Mesendoderm (in vitro differentiated cells): ENCODE measurements at regions not wholly inside any gene's neighbourhood (a gene's known extent, or its start where the extent isn't known, plus 50 kb on each side); places are given as distances from the start of the nearest gene placed in this dataset.

Experiments used
- DNase-seq: peaks from one replicate; pipeline ENCODE4 v3.0.0; 2013
- H2AK5ac ChIP-seq: 2 replicates; pipeline ENCODE4 v1.6.1; 2013; ENCODE audit warnings: low read length, inconsistent platforms
- H2BK120ac ChIP-seq: 2 replicates; pipeline ENCODE4 v1.6.1; 2013; ENCODE audit warnings: low read depth, mild to moderate bottlenecking, low read length, moderate library complexity, mixed read lengths
- H2BK15ac ChIP-seq: replicated peaks from 2 replicates; pipeline ENCODE4 v1.6.1; 2013; ENCODE audit warnings: low read depth, mild to moderate bottlenecking, moderate library complexity
- H2BK5ac ChIP-seq: 2 replicates; pipeline ENCODE4 v1.6.1; 2013; ENCODE audit warnings: low read length, inconsistent platforms
- H3K18ac ChIP-seq: 2 replicates; pipeline ENCODE4 v1.6.1; 2013; ENCODE audit warnings: mild to moderate bottlenecking, low read length, mixed read lengths
- H3K23ac ChIP-seq: one replicate; pipeline ENCODE4 v1.6.1; 2013; ENCODE audit warnings: low read length
- H3K27ac ChIP-seq: 2 replicates; pipeline ENCODE4 v1.5.1; 2013; ENCODE audit warnings: low read depth, mild to moderate bottlenecking, inconsistent platforms, low read length, moderate library complexity
- H3K27me3 ChIP-seq: 2 replicates; pipeline ENCODE4 v1.6.1; 2013; ENCODE audit warnings: low read length, control low read depth, mild to moderate bottlenecking, inconsistent platforms; ENCODE audit not compliant: insufficient read depth, poor library complexity
- H3K36me3 ChIP-seq: 2 replicates; pipeline ENCODE4 v1.6.1; 2013; ENCODE audit warnings: low read length, inconsistent platforms; ENCODE audit not compliant: control insufficient read depth, insufficient read depth
- H3K4ac ChIP-seq: one replicate; pipeline ENCODE4 v1.6.1; 2013; ENCODE audit warnings: low read depth, mild to moderate bottlenecking, low read length, moderate library complexity
- H3K4me1 ChIP-seq: 2 replicates; pipeline ENCODE4 v1.6.1; 2013; ENCODE audit warnings: low read depth, low read length, inconsistent platforms; ENCODE audit not compliant: control insufficient read depth
- H3K4me2 ChIP-seq: 2 replicates; pipeline ENCODE4 v1.6.1; 2013; ENCODE audit warnings: low read length
- H3K4me3 ChIP-seq: 2 replicates; pipeline ENCODE4 v1.5.1; 2013; ENCODE audit warnings: mild to moderate bottlenecking, low read length
- H3K56ac ChIP-seq: one replicate; pipeline ENCODE4 v1.6.1; 2013; ENCODE audit warnings: low read length
- H3K79me1 ChIP-seq: 2 replicates; pipeline ENCODE4 v1.6.1; 2013; ENCODE audit warnings: low read length, inconsistent platforms
- H3K79me2 ChIP-seq: 2 replicates; pipeline ENCODE4 v1.6.1; 2013; ENCODE audit warnings: mild to moderate bottlenecking, low read length; ENCODE audit not compliant: control insufficient read depth, insufficient read depth
- H3K9ac ChIP-seq: 2 replicates; pipeline ENCODE4 v1.6.1; 2013; ENCODE audit warnings: low read length, inconsistent platforms
- H4K5ac ChIP-seq: one replicate; pipeline ENCODE4 v1.6.1; 2013; ENCODE audit warnings: low read length
- H4K8ac ChIP-seq: one replicate; pipeline ENCODE4 v1.6.1; 2013; ENCODE audit warnings: low read depth, mild to moderate bottlenecking, control low read depth, low read length, moderate library complexity
- WGBS: extraction: QIAGEN DNeasy Blood & Tissue Kit; methylation state at CpG from one replicate; pipeline ENCODE4 v1.1.7; 2013; ENCODE audit warnings: low lambda C conversion rate, missing lambda C conversion rate; ENCODE audit not compliant: insufficient coverage; ENCODE audit errors: extremely low coverage; 5-methylcytosine and 5-hydroxymethylcytosine counted together

DNA sequence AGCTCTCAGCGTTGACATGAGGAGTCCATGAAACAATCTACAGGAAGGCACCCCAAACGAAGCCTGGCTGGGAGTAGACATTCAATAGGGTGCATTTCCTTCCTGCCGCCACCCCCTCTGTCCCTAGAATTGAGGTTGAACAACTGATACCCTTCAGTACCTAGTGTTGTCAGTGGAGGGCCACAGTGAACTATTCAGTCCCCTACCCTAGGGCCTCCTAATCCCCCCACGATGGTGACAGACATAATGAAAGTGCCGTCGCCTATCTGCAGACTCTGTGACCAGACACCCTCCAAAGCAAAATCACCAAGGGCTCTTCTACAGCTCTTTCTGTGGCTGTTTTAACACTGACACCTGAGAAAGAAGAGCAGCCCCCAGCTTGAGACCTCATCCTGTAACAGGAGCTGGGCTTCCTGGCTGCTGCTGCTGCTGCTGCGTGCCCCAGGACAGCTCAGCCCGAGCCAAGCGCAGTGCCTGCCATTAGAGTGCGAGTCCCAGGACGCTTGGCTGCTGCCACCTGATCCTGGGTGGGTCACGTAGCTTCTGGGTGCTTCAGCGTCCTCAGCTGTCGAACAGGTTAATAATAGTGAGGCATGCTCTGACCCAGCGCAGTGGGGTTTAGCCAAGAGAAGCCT lies 183.0 kb downstream of the ZBTB18 start:
- no CpG with 5 or more reads among the region's 15 CpGs for WGBS
- Histone ChIP-seq H3K4ac (no peak overlapping the region), H3K4me3 (no peak overlapping the region), H4K5ac (no peak overlapping the region), H3K4me1 (peaks cover 2% of the 10 kb centered on the region), H3K56ac (no peak overlapping the region), H3K27me3 (no peaks in the 10 kb centered on the region), H3K9ac (no peak overlapping the region), H3K23ac (no peak overlapping the region), H3K79me1 (no peaks in the 10 kb centered on the region), H2BK120ac (no peak overlapping the region), H2AK5ac (no peak overlapping the region), H4K8ac (no peak overlapping the region), H2BK15ac (no peak overlapping the region), H3K4me2 (no peak overlapping the region), H3K36me3 (no peaks in the 10 kb centered on the region), H2BK5ac (no peak overlapping the region), H3K79me2 (no peaks in the 10 kb centered on the region), H3K18ac (no peak overlapping the region), H3K27ac (no peak overlapping the region)
- peak; percentile 73 for DNase-seq

GRCh38 chr1:244235157-244235556 lies 184.1 kb downstream of the ZBTB18 start:
- Histone ChIP-seq H3K23ac (no peak overlapping the region), H3K79me2 (no peaks in the 10 kb centered on the region), H3K27ac (no peak overlapping the region), H4K5ac (no peak overlapping the region), H2BK120ac (no peak overlapping the region), H4K8ac (no peak overlapping the region), H3K36me3 (no peaks in the 10 kb centered on the region), H3K18ac (no peak overlapping the region), H3K4me3 (no peak overlapping the region), H3K27me3 (no peaks in the 10 kb centered on the region), H3K9ac (no peak overlapping the region), H2AK5ac (no peak overlapping the region), H3K4me2 (no peak overlapping the region), H3K4me1 (peaks cover 2% of the 10 kb centered on the region), H3K4ac (no peak overlapping the region), H3K56ac (no peak overlapping the region), H2BK5ac (no peak overlapping the region), H3K79me1 (no peaks in the 10 kb centered on the region), H2BK15ac (no peak overlapping the region)
- no peak for DNase-seq
- no CpG with 5 or more reads among the region's 2 CpGs for WGBS

GRCh38 chr1:244236101-244236500 lies 185.0 kb downstream of the ZBTB18 start:
- no CpG with 5 or more reads among the region's 6 CpGs for WGBS
- no peak overlapping the region for H2BK120ac ChIP-seq

GRCh38 chr1:244236721-244237120 lies 185.6 kb downstream of the ZBTB18 start:
- no peak for DNase-seq
- no peak overlapping the region for H3K9ac ChIP-seq
- no peak overlapping the region for H3K4ac ChIP-seq
- H2BK15ac ChIP-seq, result no peak overlapping the region
- H3K4me2 ChIP-seq, result no peak overlapping the region
- no peak overlapping the region for H3K56ac ChIP-seq
- H2AK5ac ChIP-seq, result no peak overlapping the region
- H3K4me3 ChIP-seq, result no peak overlapping the region
- no peak overlapping the region for H4K8ac ChIP-seq
- no peak overlapping the region for H3K27ac ChIP-seq
- no peaks in the 10 kb centered on the region for H3K36me3 ChIP-seq
- no peaks in the 10 kb centered on the region for H3K27me3 ChIP-seq
- H3K79me1 ChIP-seq, result no peaks in the 10 kb centered on the region
- no peak overlapping the region for H3K18ac ChIP-seq
- H2BK120ac ChIP-seq, result no peak overlapping the region
- no CpG with 5 or more reads among the region's 7 CpGs for WGBS
- no peaks in the 10 kb centered on the region for H3K79me2 ChIP-seq
- H4K5ac ChIP-seq, result no peak overlapping the region
- H2BK5ac ChIP-seq, result no peak overlapping the region
- H3K23ac ChIP-seq, result no peak overlapping the region
- peaks cover 2% of the 10 kb centered on the region for H3K4me1 ChIP-seq

More at GRCh38 chr1:244236101-244236500, 185.0 kb downstream of the ZBTB18 start:
- H3K27me3 ChIP-seq, result no peaks in the 10 kb centered on the region
- no peak overlapping the region for H3K4me2 ChIP-seq
- no peak overlapping the region for H2AK5ac ChIP-seq
- H4K8ac ChIP-seq, result no peak overlapping the region
- H3K79me2 ChIP-seq, result no peaks in the 10 kb centered on the region
- no peaks in the 10 kb centered on the region for H3K79me1 ChIP-seq
- no peak overlapping the region for H3K23ac ChIP-seq
- H3K27ac ChIP-seq, result no peak overlapping the region
- no peak overlapping the region for H3K9ac ChIP-seq
- no peak overlapping the region for H3K4ac ChIP-seq
- no peak overlapping the region for H3K18ac ChIP-seq
- H2BK15ac ChIP-seq, result no peak overlapping the region
- DNase-seq, result no peak
- H3K56ac ChIP-seq, result no peak overlapping the region
- H3K36me3 ChIP-seq, result no peaks in the 10 kb centered on the region
- peaks cover 2% of the 10 kb centered on the region for H3K4me1 ChIP-seq
- no peak overlapping the region for H3K4me3 ChIP-seq
- H4K5ac ChIP-seq, result no peak overlapping the region
- H2BK5ac ChIP-seq, result no peak overlapping the region

DNA sequence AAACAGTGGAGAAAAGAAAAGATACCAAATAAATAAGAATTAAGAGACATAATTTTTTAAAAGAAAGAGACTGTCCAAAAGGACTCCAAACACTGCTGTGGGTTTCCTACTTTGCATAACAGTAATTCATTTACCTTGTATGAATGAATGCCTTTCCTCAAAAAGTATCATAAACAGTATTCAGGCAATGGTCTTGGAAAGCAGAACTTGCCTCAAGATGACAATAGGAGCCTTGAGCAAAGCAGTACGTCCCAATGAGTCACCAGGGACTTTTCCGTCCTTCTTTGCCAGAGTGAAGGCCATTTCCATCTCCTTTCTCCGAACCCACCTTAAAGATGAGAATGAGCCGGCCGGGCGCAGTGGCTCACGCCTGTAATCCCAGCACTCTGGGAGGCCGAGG lies 186.4 kb downstream of the ZBTB18 start:
- H3K27ac ChIP-seq, result no peak overlapping the region
- no CpG with 5 or more reads among the region's 8 CpGs for WGBS

DNA sequence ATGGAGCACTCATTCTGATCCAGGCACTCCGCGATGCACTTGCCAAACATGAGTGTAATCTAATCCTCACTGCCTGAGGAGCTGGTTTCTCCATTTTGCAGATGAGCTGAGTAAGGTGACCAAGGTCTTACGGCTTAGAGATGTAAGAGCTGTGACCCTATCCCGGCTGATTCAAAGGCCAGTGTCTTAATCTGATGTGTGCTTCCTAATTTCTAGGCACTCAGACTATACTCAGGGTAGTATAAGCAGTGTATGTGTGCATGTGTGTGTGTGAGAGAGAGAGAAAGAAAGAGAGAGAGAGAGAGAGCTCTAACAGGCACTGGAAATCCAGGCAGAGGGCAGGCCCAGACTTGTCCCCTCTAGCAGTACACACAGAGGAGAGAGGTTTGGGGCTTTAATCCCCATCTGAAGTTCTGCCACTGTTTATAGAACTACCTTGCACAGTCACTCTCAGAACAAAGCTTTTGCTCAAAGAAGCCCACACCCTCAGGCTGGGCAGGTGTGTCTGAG lies 188.2 kb downstream of the ZBTB18 start:
- H2AK5ac ChIP-seq, result no peak overlapping the region
- peak overlapping the region; percentile 20 for H3K18ac ChIP-seq
- no peak overlapping the region for H2BK15ac ChIP-seq
- no peaks in the 10 kb centered on the region for H3K4me1 ChIP-seq
- H3K56ac ChIP-seq, result peak overlapping the region; percentile 25
- no peaks in the 10 kb centered on the region for H3K79me1 ChIP-seq
- no peak overlapping the region for H2BK120ac ChIP-seq
- no peaks in the 10 kb centered on the region for H3K36me3 ChIP-seq
- H4K5ac ChIP-seq, result no peak overlapping the region
- no peak overlapping the region for H4K8ac ChIP-seq
- no peak overlapping the region for H3K9ac ChIP-seq
- no peak overlapping the region for H3K4me3 ChIP-seq
- H3K27me3 ChIP-seq, result no peaks in the 10 kb centered on the region
- H3K23ac ChIP-seq, result no peak overlapping the region
- H2BK5ac ChIP-seq, result no peak overlapping the region
- WGBS, result no CpG with 5 or more reads among the region's 4 CpGs
- no peaks in the 10 kb centered on the region for H3K79me2 ChIP-seq
- H3K27ac ChIP-seq, result no peak overlapping the region
- H3K4ac ChIP-seq, result no peak overlapping the region
- DNase-seq, result no peak
- H3K4me2 ChIP-seq, result no peak overlapping the region

More for the DNA sequence above, 186.4 kb downstream of the ZBTB18 start:
- Histone ChIP-seq H3K4me1 (no peaks in the 10 kb centered on the region), H2AK5ac (no peak overlapping the region), H3K4me3 (no peak overlapping the region), H3K4ac (no peak overlapping the region), H3K56ac (no peak overlapping the region), H4K8ac (no peak overlapping the region), H4K5ac (no peak overlapping the region), H3K4me2 (no peak overlapping the region), H3K9ac (no peak overlapping the region), H3K36me3 (no peaks in the 10 kb centered on the region), H3K79me1 (no peaks in the 10 kb centered on the region), H2BK5ac (no peak overlapping the region), H2BK120ac (no peak overlapping the region), H3K18ac (no peak overlapping the region), H3K23ac (no peak overlapping the region), H3K79me2 (no peaks in the 10 kb centered on the region), H3K27me3 (no peaks in the 10 kb centered on the region), H2BK15ac (no peak overlapping the region)
- no peak for DNase-seq
